SK-N-SH (cell line): ENCODE measurements at regions not wholly inside any gene's neighbourhood (a gene's known extent, or its start where the extent isn't known, plus 50 kb on each side); places are given as distances from the start of the nearest gene placed in this dataset.
"Not testable (repeated sequence)": the region's sequence is repeated elsewhere in the genome, so short reads cannot be mapped to it uniquely, and the experiment has no call there.

Experiments
- CTCF ChIA-PET: fragments of 300-600, 350-600 bp; formaldehyde crosslinking; extraction: SDS; loops from one replicate; lab custom pipeline; 2021; lab: Yijun Ruan, JAX
- POLR2A ChIA-PET: fragments of 350-600 bp; sonication (Branson Sonifier 250); formaldehyde crosslinking; extraction: SDS; loops from one replicate; lab custom pipeline; 2020; ENCODE audit warnings: antibody characterized with exemption, inconsistent platforms; lab: Yijun Ruan, JAX
- DNase-seq: peaks from one replicate; pipeline ENCODE4 v3.0.0; 2012
- H2AFZ ChIP-seq: fragments of 200-600 bp; sonication (generic); 2 replicates; pipeline ENCODE4 v1.8.1; 2016; ENCODE audit warnings: antibody characterized with exemption, mild to moderate bottlenecking, low read depth
- H3F3A ChIP-seq: fragments of 200-600 bp; sonication (generic); replicated peaks from 2 replicates; pipeline ENCODE3; 2016; ENCODE audit warnings: antibody characterized with exemption, mild to moderate bottlenecking; ENCODE audit not compliant: insufficient read depth
- H3K27ac ChIP-seq, 2 experiments: fragments of 200-500 bp in 1 of 2; fragments of 200-600 bp in 1 of 2; sonication (Bioruptor generic) in 1 of 2; sonication (generic), shearing (Covaris generic) in 1 of 2; 2 replicates each; pipeline versions ENCODE4 v1.5.1 to v1.6.1; 2014 to 2016; ENCODE audit warnings: low read depth in 2 of 2, inconsistent platforms in 1 of 2, low read length in 1 of 2, mild to moderate bottlenecking in 1 of 2, mixed read lengths in 1 of 2
- H3K27me3 ChIP-seq: fragments of 200-600 bp; sonication (generic), shearing (Covaris generic); 2 replicates; pipeline ENCODE4 v1.6.1; 2016; ENCODE audit warnings: mixed run types; ENCODE audit not compliant: insufficient read depth
- H3K36me3 ChIP-seq, 2 experiments: fragments of 200-500 bp in 1 of 2; fragments of 200-600 bp in 1 of 2; sonication (Bioruptor generic) in 1 of 2; sonication (generic) in 1 of 2; replicated peaks in 1 of 2; 2 replicates each; pipeline versions ENCODE3 to v1.5.1; 2014 to 2016; ENCODE audit warnings: low read length in 1 of 2, mild to moderate bottlenecking in 1 of 2; ENCODE audit not compliant: insufficient read depth in 2 of 2, control insufficient read depth in 1 of 2
- H3K4me1 ChIP-seq, 2 experiments: fragments of 200-500 bp in 1 of 2; fragments of 200-600 bp in 1 of 2; sonication (Bioruptor generic) in 1 of 2; sonication (generic), shearing (Covaris generic) in 1 of 2; 2 replicates each; pipeline versions ENCODE4 v1.5.1 to v1.6.1; 2014 to 2016; ENCODE audit warnings: low read depth in 1 of 2, low read length in 1 of 2, mixed run types in 1 of 2; ENCODE audit not compliant: insufficient read depth in 2 of 2, control insufficient read depth in 1 of 2
- H3K4me2 ChIP-seq: fragments of 200-600 bp; sonication (generic), shearing (Covaris generic); 2 replicates; pipeline ENCODE4 v1.6.1; 2017; ENCODE audit warnings: mixed run types
- H3K4me3 ChIP-seq, 2 experiments: fragments of 200-500 bp in 1 of 2; fragments of 200-600 bp in 1 of 2; sonication (Bioruptor generic) in 1 of 2; sonication (generic), shearing (Covaris generic) in 1 of 2; 2 replicates each; pipeline versions ENCODE4 v1.5.1 to v1.8.1; 2014 to 2016; ENCODE audit warnings: low read depth in 2 of 2, inconsistent platforms in 1 of 2, low read length in 1 of 2, mild to moderate bottlenecking in 1 of 2, mixed read lengths in 1 of 2, moderate library complexity in 1 of 2
- H3K79me2 ChIP-seq: fragments of 200-600 bp; sonication (generic); 2 replicates; pipeline ENCODE4 v1.8.1; 2017; ENCODE audit warnings: mild to moderate bottlenecking; ENCODE audit not compliant: insufficient read depth
- H3K9ac ChIP-seq: fragments of 200-600 bp; sonication (generic); 2 replicates; pipeline ENCODE4 v1.6.1; 2017; ENCODE audit warnings: mixed run types
- H3K9me2 ChIP-seq: fragments of 200-600 bp; sonication (generic); 2 replicates; pipeline ENCODE4 v1.6.1; 2017; ENCODE audit warnings: mixed run types
- H3K9me3 ChIP-seq: fragments of 200-600 bp; sonication (generic); 2 replicates; pipeline ENCODE4 v1.6.1; 2017; ENCODE audit warnings: mixed run types, mild to moderate bottlenecking, moderate library complexity
- H4K20me1 ChIP-seq: fragments of 200-600 bp; sonication (generic); 2 replicates; pipeline ENCODE4 v1.6.1; 2017; ENCODE audit warnings: mild to moderate bottlenecking, mixed run types; ENCODE audit not compliant: insufficient read depth
- WGBS: methylation state at CpG from one replicate; pipeline ENCODE4 v1.1.6; 2017; ENCODE audit warnings: low lambda C conversion rate; 5-methylcytosine and 5-hydroxymethylcytosine counted together

- H3K27ac ChIP-seq, CTCF ChIA-PET, H3K4me1 ChIP-seq, DNase-seq, POLR2A ChIA-PET, H3K4me3 ChIP-seq, H3K79me2 ChIP-seq, H2AFZ ChIP-seq, H3K9me2 ChIP-seq, H3K9me3 ChIP-seq, H3K4me2 ChIP-seq, H3F3A ChIP-seq, H3K36me3 ChIP-seq, H3K9ac ChIP-seq, H4K20me1 ChIP-seq: not testable (repeated sequence)
- WGBS, result 0% methylated on average over 2 of the region's 2 CpGs
- peaks cover 12% of the 10 kb centered on the region; the same call in 1 of the 2 replicates for H3K27me3 ChIP-seq
Observed at GRCh38 chr7:150113301-150113700, 209.9 kb upstream of the LRRC61 start.

- H3K4me2 ChIP-seq, H3K9me2 ChIP-seq, DNase-seq, H4K20me1 ChIP-seq, H3K4me3 ChIP-seq, H2AFZ ChIP-seq, POLR2A ChIA-PET, H3K27ac ChIP-seq, H3K9me3 ChIP-seq, H3K4me1 ChIP-seq, CTCF ChIA-PET, H3K9ac ChIP-seq, H3K79me2 ChIP-seq, H3F3A ChIP-seq, H3K36me3 ChIP-seq: not testable (repeated sequence)
- 9% methylated on average over 3 of the region's 3 CpGs for WGBS
- H3K27me3 ChIP-seq, result peaks cover 12% of the 10 kb centered on the region; the same call in 1 of the 2 replicates
Observed at GRCh38 chr7:150114591-150114990, 208.6 kb upstream of the LRRC61 start.

DNA sequence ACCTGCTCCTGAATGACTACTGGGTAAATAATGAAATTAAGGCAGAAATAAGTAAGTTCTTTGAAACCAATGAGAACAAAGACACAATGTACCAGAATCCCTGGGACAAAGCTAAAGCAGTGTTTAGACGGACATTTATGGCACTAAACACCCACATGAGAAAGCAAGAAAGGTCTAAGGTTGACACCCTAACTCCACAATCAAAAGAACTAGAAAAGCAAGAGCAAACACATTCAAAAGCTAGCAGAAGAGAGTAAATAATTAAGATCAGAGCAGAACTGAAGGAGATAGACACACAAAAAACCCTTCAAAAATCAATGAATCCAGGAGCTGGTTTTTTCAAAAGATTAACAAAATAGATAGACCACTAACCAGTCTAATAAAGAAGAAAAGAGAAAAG is 203.2 kb upstream of the LRRC61 start:
- H3K4me3 ChIP-seq, H3K9ac ChIP-seq, H3K4me2 ChIP-seq, H3K9me3 ChIP-seq, H3K9me2 ChIP-seq, H3K79me2 ChIP-seq, H3F3A ChIP-seq, CTCF ChIA-PET, H3K27ac ChIP-seq, DNase-seq, H3K27me3 ChIP-seq, POLR2A ChIA-PET, H4K20me1 ChIP-seq, H3K36me3 ChIP-seq, H2AFZ ChIP-seq, H3K4me1 ChIP-seq: not testable (repeated sequence)
- WGBS, result 0% methylated on average over 1 of the region's 1 CpG

DNA sequence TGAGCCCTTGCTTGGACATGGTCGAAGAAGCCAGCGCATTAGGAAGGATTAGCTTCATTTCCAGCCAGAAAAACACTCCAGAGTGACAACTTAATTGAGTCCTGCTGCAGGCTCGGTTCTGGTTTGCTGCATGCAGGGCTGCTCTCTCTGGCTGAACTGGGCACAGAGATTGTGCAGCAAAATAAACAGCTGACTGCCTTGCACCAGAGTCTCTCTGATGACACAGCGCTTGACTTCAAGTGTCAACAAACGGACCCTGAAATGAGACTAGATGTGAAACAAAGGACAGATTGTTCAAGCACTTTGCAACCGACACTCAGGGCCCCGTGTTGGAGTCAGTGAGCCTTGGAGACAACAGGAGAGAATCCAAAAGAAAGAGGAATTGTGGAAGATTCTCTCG is 197.3 kb upstream of the LRRC61 start:
- H3F3A ChIP-seq, H3K4me2 ChIP-seq, H3K27ac ChIP-seq, H3K9ac ChIP-seq, POLR2A ChIA-PET, H3K36me3 ChIP-seq, H2AFZ ChIP-seq, H3K4me3 ChIP-seq, CTCF ChIA-PET, H3K9me2 ChIP-seq, H3K79me2 ChIP-seq, DNase-seq, H4K20me1 ChIP-seq, H3K9me3 ChIP-seq, H3K27me3 ChIP-seq, H3K4me1 ChIP-seq: not testable (repeated sequence)
- WGBS, result 3% methylated on average over 8 of the region's 8 CpGs

DNA sequence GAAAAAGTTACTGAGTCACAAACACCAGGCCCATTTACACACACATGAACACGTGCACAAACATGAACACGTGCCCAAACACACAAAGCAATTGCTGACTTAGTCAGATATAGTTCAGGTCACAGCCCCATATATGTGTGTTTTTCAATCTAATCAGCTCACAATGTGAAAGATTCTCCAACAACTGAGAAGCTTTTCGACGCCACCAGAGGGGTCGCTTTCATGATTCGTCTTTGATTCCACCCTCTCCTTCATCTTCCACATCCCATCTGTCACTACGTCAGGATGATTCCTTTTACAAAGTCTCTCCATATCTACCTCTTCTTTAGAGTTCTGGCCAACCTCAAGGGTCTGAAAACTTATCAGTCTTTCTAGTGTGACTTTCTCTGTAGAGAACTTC is 188.7 kb upstream of the LRRC61 start:
- H3K9me3 ChIP-seq, H2AFZ ChIP-seq, H3F3A ChIP-seq, H3K36me3 ChIP-seq, H3K4me1 ChIP-seq, CTCF ChIA-PET, DNase-seq, H3K79me2 ChIP-seq, H4K20me1 ChIP-seq, POLR2A ChIA-PET, H3K4me3 ChIP-seq, H3K27ac ChIP-seq, H3K9me2 ChIP-seq, H3K4me2 ChIP-seq, H3K9ac ChIP-seq: not testable (repeated sequence)
- 26% methylated on average over 7 of the region's 7 CpGs for WGBS
- peaks cover 24% of the 10 kb centered on the region; the same call in 1 of the 2 replicates for H3K27me3 ChIP-seq

- H3K79me2 ChIP-seq, POLR2A ChIA-PET: not testable (repeated sequence)
Observed at GRCh38 chr7:150135620-150136190, 187.4 kb upstream of the LRRC61 start.

More at GRCh38 chr7:150135620-150136190, 187.4 kb upstream of the LRRC61 start:
- H3K4me2 ChIP-seq, H3K9ac ChIP-seq, DNase-seq, CTCF ChIA-PET, H3K4me3 ChIP-seq, H3K4me1 ChIP-seq, H3K36me3 ChIP-seq, H4K20me1 ChIP-seq, H3K9me3 ChIP-seq, H3K9me2 ChIP-seq, H3F3A ChIP-seq, H2AFZ ChIP-seq, H3K27ac ChIP-seq: not testable (repeated sequence)
- peaks cover 24% of the 10 kb centered on the region; the same call in 1 of the 2 replicates for H3K27me3 ChIP-seq
- 4% methylated on average over 8 of the region's 8 CpGs for WGBS
